AG20443 (cell line): ENCODE measurements at regions not wholly inside any gene's neighbourhood (a gene's known extent, or its start where the extent isn't known, plus 50 kb on each side); places are given as distances from the start of the nearest gene placed in this dataset.
"Not testable (repeated sequence)": the region's sequence is repeated elsewhere in the genome, so short reads cannot be mapped to it uniquely, and the experiment has no call there.

ENCODE experiments used
- DNase-seq: peaks from one replicate; pipeline ENCODE4 v3.0.0; 2012; ENCODE audit warnings: low spot score, mixed read lengths

GRCh38 chr3:35144011-35144410 lies 495.3 kb upstream of the ARPP21 start:
- no peak for DNase-seq

GRCh38 chr3:35146256-35147035 lies 492.9 kb upstream of the ARPP21 start:
- DNase-seq: not testable (repeated sequence)

DNA sequence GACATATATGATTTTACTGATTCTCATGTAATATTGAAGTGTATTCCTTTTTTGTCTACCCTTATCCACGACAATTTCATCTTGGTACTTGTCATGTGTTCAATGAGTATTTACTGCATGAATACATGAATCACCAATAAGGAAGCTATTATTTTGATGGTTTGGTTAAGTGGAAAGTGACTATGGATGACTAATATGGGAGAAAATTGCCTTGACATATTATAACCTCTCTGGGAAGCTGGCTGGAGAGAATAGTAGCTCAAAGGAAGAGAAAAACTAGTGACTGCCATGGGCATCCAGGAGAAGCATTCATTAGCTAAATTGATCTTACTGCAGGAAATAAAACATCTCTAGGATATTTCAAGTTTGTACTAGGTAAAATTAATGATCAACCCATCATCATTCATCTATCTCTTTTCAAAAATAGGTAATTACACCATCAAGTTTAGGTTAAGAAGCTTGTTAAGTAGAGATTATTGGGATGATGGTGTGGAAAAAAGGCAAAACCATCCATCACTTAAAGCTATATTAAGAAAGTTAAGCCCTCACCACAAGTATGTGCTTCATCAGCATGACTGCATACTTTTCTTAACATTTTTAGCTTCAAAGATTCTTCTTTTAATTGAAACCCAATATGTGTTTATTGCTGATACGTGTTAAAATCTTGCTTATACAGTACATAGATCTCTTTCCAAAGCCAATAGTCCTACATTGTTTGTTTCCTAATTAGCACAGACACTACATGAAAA lies 455.2 kb upstream of the ARPP21 start:
- no peak for DNase-seq

DNA sequence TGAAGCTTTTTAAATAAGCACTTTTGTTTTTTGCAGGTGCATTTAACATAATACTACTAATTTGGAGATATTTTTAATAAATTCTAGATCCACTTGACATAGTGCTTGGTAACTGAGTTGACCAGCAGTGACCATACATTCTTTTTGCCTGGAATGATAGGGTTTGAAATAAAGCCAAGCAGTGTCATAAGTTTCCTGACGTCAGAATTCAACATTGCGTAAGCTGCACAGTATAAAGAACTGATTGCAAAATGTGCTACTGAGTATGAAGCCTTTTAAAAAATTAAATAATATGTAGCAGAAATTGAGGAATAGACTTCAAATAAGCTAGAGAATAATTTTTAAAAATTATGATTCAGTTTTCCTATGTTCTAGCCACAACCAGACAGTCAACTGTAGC lies 454.6 kb upstream of the ARPP21 start:
- DNase-seq: no peak

DNA sequence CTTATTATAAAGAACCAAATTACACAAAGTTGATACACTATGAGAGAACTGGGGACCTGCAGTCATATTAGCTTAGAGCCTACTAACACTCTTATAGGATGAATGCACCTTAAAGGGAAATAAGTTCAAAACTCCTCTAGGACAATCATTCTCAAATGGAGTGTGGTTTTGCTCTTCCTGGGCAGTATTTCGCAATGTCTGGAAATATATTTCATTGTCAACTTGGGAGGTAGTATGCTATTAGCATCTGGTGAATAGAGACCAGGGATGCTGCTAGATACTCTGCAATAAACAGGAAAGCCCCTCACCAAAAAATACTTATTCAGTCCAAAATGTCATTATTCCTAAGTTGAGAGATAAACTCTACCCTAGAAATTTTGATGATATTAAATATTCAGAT lies 451.4 kb upstream of the ARPP21 start:
- DNase-seq: no peak

GRCh38 chr3:35194666-35195065 lies 444.7 kb upstream of the ARPP21 start:
- DNase-seq: no peak

GRCh38 chr3:35198857-35199256 lies 440.5 kb upstream of the ARPP21 start:
- no peak for DNase-seq

GRCh38 chr3:35200056-35200455 lies 439.3 kb upstream of the ARPP21 start:
- no peak for DNase-seq

DNA sequence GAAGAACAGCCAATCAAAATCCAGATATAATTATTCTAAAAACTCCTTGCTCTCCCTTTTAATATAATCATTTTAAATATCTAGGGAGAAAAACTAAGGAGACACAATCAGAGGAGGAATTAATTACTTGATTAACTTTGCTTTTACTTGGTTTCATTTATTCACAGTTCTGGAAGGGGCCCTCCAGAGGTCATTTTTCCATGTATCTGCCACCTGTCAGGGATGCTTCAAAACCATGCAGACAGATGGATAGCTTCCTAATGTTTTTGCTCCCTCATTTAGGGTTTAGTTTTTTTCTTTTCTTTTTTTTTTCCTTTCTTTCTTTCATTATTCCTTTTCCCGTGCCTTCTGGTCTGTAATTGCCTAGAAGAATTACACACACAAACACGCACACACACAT lies 438.1 kb upstream of the ARPP21 start:
- no peak for DNase-seq

DNA sequence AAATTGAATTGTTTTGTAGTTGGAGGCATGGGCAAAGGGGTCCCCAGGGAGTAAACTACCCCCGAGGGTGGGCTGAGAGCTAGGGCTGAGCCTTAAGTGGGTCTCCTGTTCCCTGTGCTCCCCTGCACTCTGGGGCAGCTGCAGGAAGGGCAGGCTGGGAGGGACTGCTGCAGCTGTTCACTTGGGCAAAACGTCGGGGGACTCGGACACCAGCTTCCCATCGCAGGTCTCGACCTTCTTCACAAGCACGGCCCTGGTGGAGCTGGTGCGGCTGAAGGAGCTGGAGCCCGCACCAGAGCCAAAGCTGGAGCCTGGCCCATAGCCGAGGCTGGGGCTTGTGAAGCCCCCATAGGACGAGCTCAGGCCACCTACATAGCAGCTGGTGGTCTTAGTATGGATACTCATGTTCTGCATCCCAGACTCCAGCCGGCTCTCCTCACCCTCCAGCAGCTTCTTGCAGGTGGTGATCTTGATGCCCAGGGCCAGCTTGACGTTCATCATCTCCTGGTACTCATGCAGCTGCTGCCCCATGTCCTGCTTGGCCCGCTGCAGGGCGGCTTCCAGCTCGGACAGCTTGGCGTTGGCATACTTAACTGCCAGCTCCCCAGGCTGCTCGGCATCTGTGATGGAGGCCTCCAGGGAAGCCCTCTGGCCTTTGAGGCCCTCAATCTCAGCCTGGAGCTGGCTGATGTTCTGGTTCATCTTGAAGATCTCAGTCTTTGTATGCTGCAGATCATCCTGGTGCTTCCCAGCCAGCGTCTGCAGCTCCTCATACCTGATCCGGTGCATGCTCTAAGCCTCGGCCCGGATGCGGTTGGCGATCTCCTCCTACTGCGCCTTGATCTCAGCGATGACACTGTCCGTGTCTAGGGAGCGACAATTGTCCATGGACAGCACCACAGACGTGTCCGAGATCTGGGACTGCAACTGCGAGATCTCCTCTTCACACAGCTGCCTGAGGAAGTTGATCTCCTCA lies 423.5 kb upstream of the ARPP21 start:
- no peak for DNase-seq

DNA sequence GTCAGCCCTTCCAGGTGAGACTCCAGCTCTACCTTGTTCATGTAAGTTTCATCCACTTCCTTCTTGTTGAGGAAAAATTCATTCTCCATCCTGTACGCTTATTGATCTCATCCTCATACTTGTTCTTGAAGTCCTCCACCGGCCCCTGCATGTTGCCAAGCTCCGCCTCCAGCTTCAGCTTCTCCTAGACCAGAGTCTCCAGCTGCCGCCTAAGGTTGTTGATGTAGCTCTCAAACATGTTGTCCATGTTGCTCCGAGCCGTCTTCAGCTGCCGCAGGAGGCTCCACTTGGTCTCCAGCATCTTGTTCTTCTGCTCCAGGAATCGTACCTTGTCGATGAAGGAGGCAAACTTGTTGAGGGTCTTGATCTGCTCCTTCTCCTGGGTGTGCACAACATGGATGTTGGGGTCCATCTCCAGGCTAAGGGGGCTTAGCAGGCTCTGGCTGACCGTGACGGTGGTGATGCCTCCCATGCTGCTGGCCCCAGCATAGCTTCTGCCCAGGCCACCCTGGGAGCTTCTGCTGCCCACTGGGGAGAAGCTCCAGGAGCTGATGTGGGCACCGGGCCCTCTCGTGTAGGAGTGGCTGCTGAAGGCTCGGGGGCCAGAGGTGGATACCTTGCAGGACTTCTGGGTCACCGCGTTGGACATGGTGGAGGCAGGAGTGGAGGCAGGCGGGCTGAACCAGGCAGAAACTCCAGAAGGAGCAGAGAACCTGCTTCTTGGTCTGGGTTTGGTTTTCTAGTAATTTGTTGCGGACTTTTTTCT lies 422.6 kb upstream of the ARPP21 start:
- DNase-seq: no peak

GRCh38 chr3:35223632-35224394 lies 415.5 kb upstream of the ARPP21 start:
- no peak for DNase-seq

DNA sequence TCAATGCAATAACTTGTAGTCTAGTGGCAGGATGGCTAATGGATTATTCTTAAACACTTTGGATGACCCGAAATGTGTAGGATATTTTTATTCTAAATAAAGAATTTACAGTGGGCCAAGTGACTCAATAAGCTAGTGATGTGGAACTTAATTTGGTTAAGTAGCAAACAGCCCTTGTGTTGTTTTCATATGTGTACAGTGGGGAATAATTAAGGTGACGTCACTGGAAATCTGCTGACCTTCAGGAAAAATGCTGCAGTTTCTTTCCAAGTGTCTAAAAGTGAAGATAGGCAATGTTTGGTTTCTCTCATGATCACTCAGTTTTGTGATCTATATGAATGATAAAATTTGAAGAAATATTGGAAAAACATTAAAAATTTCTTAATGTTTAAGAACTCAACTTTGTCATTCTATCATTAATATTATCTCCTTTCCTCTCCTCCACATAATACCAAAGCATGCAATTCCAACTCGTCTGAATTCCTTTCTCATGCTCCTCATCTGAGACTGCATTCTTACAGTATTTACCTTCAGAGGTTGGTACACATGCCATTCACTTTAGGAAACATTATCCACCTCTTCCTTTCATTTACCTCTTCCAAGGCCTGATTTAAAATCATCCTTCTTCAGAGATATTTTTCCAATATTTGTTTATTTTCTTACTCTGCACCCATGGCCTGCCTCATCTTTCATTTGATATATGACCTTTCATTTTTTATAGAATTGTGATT lies 414.6 kb upstream of the ARPP21 start:
- DNase-seq: no peak

DNA sequence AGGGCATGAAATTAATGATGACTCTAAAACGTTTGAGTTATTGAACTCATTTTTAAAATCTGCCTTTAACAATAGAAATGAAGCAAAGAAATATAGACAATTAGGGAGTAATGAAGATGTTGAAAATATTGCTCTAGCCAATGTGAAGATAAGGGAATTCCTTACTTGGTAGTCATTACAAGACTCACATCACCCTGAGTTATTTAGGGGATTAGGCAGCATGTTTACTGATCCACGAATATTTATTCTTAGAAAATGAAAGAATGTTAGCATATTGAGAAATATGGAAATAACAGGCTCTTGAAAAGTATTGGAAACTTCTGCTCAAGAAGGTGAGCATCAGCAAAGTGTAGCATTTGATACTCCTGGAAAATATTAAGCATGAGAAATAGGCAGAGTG lies 398.1 kb upstream of the ARPP21 start:
- DNase-seq: no peak

DNA sequence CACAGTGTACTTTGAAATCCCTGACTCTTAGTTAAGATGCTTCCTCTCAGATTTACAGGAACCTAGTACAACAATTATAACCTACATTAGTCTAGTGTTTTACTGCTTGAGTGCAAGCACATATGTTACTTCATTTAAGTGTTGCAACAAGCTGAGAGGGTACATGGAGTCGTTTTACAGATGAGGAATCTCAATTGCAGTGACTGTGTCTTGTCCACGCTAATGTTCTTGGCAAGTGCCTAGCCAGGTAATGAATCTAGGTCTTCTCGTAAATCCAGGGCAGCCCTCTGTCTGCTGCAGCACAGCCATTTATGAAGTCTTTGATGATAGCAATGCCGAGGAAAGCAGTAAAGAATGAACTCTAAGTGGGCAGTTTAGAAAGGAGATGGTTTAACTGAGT lies 384.4 kb upstream of the ARPP21 start:
- DNase-seq: no peak

DNA sequence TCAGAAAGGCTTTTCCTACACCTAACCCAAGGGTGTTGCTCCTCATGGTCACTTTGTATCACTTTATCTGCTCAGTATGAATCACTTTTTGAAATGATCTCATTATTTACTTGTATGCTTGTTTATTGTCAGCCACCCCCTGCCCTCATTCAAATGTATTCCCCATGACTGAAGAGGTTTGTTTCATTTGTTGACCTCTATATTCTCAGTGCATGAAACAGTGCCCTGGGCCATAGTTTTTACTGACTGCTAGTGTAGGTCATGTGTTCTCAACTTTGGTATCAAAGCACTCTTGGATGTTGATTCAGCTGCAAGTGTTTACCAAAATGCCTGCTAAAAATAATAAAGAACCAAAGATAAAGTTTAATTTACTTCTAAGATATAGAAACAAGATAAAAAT lies 381.7 kb upstream of the ARPP21 start:
- no peak for DNase-seq

GRCh38 chr3:35262406-35262805 lies 376.9 kb upstream of the ARPP21 start:
- no peak for DNase-seq

DNA sequence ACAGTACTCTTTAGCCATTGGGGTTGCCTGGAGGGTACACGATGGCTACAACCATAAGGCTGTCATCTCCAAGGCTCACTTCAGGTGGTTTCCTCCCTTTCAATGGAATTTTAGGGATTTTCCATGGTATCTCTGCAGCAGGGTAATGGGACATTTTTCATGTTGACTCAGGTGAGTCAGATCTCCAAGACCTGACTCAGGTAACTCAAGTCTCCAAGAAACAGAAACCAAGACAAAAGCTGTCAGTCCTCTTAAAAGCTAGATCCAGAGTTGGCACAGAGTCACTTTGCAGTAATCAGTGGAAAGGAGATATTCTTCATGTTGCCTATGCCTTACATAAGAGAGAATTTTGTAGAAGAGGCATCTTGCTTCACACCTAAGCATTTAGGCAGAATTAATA lies 375.8 kb upstream of the ARPP21 start:
- DNase-seq: no peak

DNA sequence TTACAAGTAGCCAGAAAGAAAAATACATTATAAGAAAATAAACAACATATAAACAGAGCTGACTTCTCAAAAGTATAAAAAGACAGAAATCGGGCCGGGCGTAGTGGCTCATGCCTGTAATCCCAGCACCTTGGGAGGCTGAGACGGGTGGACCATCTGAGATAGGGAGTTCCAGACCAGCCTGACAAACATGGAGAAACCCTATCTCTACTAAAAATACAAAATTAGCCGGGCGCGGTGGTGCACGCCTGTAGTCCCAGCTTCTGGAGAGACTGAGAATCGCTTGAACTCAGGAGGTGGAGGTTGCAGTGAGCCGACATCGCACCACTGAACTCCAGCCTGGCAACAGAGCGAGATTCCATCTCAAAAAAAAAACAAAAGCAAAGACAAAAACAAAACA lies 373.3 kb upstream of the ARPP21 start:
- DNase-seq: not testable (repeated sequence)

DNA sequence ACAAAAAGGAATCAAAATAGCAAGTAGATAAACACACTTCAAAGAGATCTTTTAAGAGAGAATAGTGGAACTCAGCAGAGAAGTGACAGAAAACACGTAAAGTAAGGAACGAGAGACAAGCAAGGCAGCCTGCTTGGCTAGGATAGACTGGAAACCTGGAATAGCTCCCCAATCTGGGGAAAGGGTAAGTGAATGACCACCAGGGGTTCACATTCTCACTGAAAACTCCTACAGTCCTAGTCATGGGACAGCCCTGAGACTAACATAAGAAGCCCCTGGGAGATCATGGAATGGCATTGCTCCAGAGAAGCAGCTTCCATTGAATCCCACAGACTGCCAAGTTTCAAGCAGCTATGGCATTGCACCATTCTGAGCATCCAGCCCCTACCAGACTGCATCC lies 363.6 kb upstream of the ARPP21 start:
- no peak for DNase-seq
